Neural cell (in vitro differentiated cells): ENCODE measurements at regions not wholly inside any gene's neighbourhood (a gene's known extent, or its start where the extent isn't known, plus 50 kb on each side); places are given as distances from the start of the nearest gene placed in this dataset.

Experiments used
- EP300 ChIP-seq: fragments of 450-650 bp; conservative IDR thresholded peaks from 2 replicates; pipeline ENCODE4 v1.6.1; 2014; ENCODE audit warnings: antibody characterized with exemption, mild to moderate bottlenecking, moderate library complexity; ENCODE audit not compliant: poor library complexity, severe bottlenecking
- EZH2 ChIP-seq: fragments of 200-600, 300-800 bp; shearing (Covaris generic), sonication (generic); IDR thresholded peaks from 2 replicates; pipeline ENCODE4 v1.6.1; 2014; ENCODE audit warnings: antibody characterized with exemption, low read length, borderline replicate concordance, mild to moderate bottlenecking; ENCODE audit not compliant: insufficient read depth, poor library complexity, severe bottlenecking
- MXI1 ChIP-seq: fragments of 450-650 bp; conservative IDR thresholded peaks from 2 replicates; pipeline ENCODE4 v1.6.1; 2014; ENCODE audit warnings: antibody characterized with exemption, mild to moderate bottlenecking; ENCODE audit not compliant: poor library complexity, severe bottlenecking
- POLR2AphosphoS5 ChIP-seq: IDR thresholded peaks from 2 replicates; pipeline ENCODE4 v1.6.1; 2012
- RAD21 ChIP-seq: fragments of 450-650 bp; conservative IDR thresholded peaks from 2 replicates; pipeline ENCODE4 v1.6.1; 2014; ENCODE audit warnings: antibody characterized with exemption, mild to moderate bottlenecking, moderate library complexity
- SMC3 ChIP-seq: fragments of 450-650 bp; conservative IDR thresholded peaks from 2 replicates; pipeline ENCODE4 v1.6.1; 2014; ENCODE audit warnings: antibody characterized with exemption, mild to moderate bottlenecking, moderate library complexity; ENCODE audit not compliant: poor library complexity
- TAF1 ChIP-seq: IDR thresholded peaks from 2 replicates; pipeline ENCODE4 v1.6.1; 2012; ENCODE audit warnings: low read depth
- TF ChIP-seq, protein P1 (sequence below): fragments of 450-650 bp; IDR thresholded peaks from 2 replicates; pipeline ENCODE4 v1.5.1; 2014; ENCODE audit warnings: antibody characterized with exemption, mild to moderate bottlenecking, moderate library complexity; ENCODE audit not compliant: poor library complexity, severe bottlenecking
- TF ChIP-seq, protein P2 (sequence below): IDR thresholded peaks from 2 replicates; pipeline ENCODE4 v1.6.1; 2012; ENCODE audit warnings: borderline replicate concordance

DNA sequence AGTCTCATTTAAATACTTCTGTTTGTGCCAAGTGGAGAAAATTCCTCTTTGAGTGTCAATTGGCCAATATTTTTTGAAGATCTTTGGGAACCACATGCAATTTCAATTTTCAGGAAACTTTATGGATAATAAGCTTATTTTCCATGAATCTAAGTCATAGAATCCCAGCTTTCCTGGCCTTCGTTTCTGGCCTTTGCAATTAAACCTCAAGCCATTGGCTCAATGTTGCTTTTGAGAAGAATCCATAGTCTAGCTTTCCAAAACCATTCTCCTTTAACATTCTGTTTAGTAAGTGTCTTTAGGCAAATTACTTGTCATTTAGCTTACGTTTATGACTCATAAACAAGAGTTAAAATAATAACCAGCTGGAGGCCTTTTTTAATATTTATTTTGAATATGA, 145.0 kb upstream of the FTMT start:
- TF ChIP-seq, protein P1, sequence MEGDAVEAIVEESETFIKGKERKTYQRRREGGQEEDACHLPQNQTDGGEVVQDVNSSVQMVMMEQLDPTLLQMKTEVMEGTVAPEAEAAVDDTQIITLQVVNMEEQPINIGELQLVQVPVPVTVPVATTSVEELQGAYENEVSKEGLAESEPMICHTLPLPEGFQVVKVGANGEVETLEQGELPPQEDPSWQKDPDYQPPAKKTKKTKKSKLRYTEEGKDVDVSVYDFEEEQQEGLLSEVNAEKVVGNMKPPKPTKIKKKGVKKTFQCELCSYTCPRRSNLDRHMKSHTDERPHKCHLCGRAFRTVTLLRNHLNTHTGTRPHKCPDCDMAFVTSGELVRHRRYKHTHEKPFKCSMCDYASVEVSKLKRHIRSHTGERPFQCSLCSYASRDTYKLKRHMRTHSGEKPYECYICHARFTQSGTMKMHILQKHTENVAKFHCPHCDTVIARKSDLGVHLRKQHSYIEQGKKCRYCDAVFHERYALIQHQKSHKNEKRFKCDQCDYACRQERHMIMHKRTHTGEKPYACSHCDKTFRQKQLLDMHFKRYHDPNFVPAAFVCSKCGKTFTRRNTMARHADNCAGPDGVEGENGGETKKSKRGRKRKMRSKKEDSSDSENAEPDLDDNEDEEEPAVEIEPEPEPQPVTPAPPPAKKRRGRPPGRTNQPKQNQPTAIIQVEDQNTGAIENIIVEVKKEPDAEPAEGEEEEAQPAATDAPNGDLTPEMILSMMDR: no peak
- TF ChIP-seq POLR2AphosphoS5 (no peak), SMC3 (no peak), RAD21 (no peak), EZH2 (no peak), EP300 (no peak), TAF1 (no peak), MXI1 (no peak)
- TF ChIP-seq, protein P2, sequence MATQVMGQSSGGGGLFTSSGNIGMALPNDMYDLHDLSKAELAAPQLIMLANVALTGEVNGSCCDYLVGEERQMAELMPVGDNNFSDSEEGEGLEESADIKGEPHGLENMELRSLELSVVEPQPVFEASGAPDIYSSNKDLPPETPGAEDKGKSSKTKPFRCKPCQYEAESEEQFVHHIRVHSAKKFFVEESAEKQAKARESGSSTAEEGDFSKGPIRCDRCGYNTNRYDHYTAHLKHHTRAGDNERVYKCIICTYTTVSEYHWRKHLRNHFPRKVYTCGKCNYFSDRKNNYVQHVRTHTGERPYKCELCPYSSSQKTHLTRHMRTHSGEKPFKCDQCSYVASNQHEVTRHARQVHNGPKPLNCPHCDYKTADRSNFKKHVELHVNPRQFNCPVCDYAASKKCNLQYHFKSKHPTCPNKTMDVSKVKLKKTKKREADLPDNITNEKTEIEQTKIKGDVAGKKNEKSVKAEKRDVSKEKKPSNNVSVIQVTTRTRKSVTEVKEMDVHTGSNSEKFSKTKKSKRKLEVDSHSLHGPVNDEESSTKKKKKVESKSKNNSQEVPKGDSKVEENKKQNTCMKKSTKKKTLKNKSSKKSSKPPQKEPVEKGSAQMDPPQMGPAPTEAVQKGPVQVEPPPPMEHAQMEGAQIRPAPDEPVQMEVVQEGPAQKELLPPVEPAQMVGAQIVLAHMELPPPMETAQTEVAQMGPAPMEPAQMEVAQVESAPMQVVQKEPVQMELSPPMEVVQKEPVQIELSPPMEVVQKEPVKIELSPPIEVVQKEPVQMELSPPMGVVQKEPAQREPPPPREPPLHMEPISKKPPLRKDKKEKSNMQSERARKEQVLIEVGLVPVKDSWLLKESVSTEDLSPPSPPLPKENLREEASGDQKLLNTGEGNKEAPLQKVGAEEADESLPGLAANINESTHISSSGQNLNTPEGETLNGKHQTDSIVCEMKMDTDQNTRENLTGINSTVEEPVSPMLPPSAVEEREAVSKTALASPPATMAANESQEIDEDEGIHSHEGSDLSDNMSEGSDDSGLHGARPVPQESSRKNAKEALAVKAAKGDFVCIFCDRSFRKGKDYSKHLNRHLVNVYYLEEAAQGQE: no peak
